ENCODE measurements at regions not wholly inside any gene's neighbourhood (a gene's known extent, or its start where the extent isn't known, plus 50 kb on each side); places are given as distances from the start of the nearest gene placed in this dataset.

DNA sequence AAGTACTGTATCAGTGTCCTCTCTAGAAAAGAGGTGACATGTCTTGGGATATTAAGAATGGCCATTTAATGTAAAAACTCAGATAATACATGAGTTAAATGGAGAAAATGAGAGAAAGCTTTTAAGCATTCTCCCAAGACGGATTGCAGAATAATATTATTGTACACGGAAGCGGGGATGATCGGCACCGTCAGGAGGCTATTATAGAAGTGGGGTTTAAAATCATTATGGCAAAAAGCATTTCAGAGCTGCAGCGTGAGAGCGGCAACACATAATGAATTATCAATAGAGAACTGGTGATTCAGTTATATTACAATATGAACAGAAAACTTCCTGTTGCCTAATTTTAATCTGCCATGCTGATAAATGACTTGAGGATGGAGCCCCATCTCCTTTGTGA is 261.7 kb upstream of the IRX3 start:
- Histone ChIP-seq H3K9me3 (ENCODE audit: control insufficient read depth, insufficient read depth, low read length) (no peaks in the 10 kb centered on the region), H3K27me3 (ENCODE audit: control insufficient read depth, insufficient read depth, low read length) (peaks cover 27% of the 10 kb centered on the region), H3K36me3 (ENCODE audit: control insufficient read depth, insufficient read depth, low read length) (no peaks in the 10 kb centered on the region), H3K4me1 (ENCODE audit: control insufficient read depth, insufficient read depth, low read length) (peaks cover 4% of the 10 kb centered on the region), H3K27ac (ENCODE audit: low read depth, low read length) (no peak overlapping the region), H3K4me3 (ENCODE audit: low read depth, low read length) (no peak overlapping the region)
- DNase-seq (ENCODE audit: low read depth in 4 of 6, low spot score in 6 of 6): peak in 1 of 6 donors; percentile 46
- WGBS (ENCODE audit: insufficient coverage): no CpG with 5 or more reads among the region's 7 CpGs

DNA sequence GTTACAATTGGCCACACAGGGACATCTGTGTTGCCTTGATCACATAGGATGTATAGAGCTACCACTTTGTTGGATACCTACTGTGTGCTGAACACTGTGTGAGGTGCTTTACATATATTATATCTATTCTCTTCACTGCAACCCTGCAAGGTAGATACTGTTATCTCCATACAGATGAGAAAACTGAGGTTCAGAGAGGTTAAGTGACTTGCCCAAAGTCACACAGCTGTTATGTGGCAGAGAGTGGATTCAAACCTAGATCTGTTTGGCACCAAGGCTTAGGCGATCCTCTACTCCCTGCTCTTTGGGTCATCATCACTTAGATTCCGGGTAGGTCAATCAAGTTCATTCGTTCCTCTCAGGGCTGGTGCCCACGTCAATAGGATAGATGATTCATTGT is 260.5 kb upstream of the IRX3 start:
- DNase-seq (ENCODE audit: low read depth in 4 of 6, low spot score in 6 of 6): no peak
- Histone ChIP-seq H3K9me3 (ENCODE audit: control insufficient read depth, insufficient read depth, low read length) (no peaks in the 10 kb centered on the region), H3K27ac (ENCODE audit: low read depth, low read length) (no peak overlapping the region), H3K27me3 (ENCODE audit: control insufficient read depth, insufficient read depth, low read length) (peaks cover 27% of the 10 kb centered on the region), H3K36me3 (ENCODE audit: control insufficient read depth, insufficient read depth, low read length) (no peaks in the 10 kb centered on the region), H3K4me1 (ENCODE audit: control insufficient read depth, insufficient read depth, low read length) (peaks cover 4% of the 10 kb centered on the region), H3K4me3 (ENCODE audit: low read depth, low read length) (no peak overlapping the region)
- 84% methylated on average over 3 of the region's 4 CpGs for WGBS (ENCODE audit: insufficient coverage)

DNA sequence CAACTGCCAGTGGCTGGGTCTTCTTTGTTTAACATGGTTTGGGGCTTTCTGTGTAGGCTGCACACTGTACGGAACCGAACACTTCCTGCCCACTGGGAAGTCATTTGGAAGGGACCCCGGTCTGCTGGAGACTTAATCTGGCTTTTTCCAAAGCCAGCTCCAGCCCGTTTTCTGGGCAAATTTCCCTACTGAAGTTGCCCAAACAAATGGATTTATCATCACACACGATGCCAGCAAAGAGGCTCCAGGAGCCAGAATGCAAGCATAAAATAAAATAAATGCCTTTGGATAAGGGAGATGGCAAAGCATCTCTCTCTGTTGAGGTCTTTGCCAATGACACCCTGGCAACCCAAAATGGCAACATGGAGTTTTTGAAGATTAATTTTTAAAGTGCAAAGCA is 259.9 kb upstream of the IRX3 start:
- Histone ChIP-seq H3K27ac (ENCODE audit: low read depth, low read length) (no peak overlapping the region), H3K4me3 (ENCODE audit: low read depth, low read length) (no peak overlapping the region), H3K4me1 (ENCODE audit: control insufficient read depth, insufficient read depth, low read length) (peaks cover 4% of the 10 kb centered on the region), H3K27me3 (ENCODE audit: control insufficient read depth, insufficient read depth, low read length) (peaks cover 27% of the 10 kb centered on the region), H3K36me3 (ENCODE audit: control insufficient read depth, insufficient read depth, low read length) (no peaks in the 10 kb centered on the region), H3K9me3 (ENCODE audit: control insufficient read depth, insufficient read depth, low read length) (no peaks in the 10 kb centered on the region)
- DNase-seq (ENCODE audit: low read depth in 4 of 6, low spot score in 6 of 6): peak in 3 of 6 donors; percentile 45 to 87 (median 83)
- 41% methylated on average over 4 of the region's 5 CpGs for WGBS (ENCODE audit: insufficient coverage)

DNA sequence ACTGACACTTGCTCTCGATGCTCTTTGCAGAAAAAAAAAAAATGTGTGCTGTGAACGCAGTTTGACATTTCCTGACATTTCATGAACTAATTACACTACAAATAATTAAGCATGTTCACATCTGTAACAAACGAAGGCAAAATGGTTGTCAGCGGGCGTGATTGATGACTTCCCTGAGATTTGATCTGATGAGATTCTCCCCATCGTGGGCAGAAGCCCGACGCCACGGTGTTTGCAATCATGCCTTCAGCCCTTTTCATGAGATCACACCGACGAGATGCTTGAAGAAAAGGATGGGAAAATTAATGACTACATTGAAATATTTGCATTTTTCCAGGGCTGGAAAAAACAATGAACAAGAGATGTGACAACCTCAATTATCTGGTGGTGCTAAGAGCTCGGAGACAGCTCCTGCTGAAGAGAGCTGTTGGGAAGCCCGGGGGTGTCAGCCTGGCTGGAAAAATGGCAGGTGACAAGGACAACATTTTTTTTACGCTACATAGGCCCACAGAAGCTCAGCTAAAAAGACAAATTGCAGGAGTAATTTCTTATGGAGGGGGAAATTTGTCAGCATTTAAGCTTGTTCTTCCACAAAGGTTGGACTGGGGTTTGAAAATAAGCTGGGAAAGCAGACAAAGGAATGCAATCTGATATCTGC is 259.4 kb upstream of the IRX3 start:
- no peak overlapping the region for H3K27ac ChIP-seq (ENCODE audit: low read depth, low read length)
- H3K4me3 ChIP-seq (ENCODE audit: low read depth, low read length): no peak overlapping the region
- no peaks in the 10 kb centered on the region for H3K9me3 ChIP-seq (ENCODE audit: control insufficient read depth, insufficient read depth, low read length)
- no peaks in the 10 kb centered on the region for H3K36me3 ChIP-seq (ENCODE audit: control insufficient read depth, insufficient read depth, low read length)
- H3K27me3 ChIP-seq (ENCODE audit: control insufficient read depth, insufficient read depth, low read length): peaks cover 28% of the 10 kb centered on the region
- peaks cover 4% of the 10 kb centered on the region for H3K4me1 ChIP-seq (ENCODE audit: control insufficient read depth, insufficient read depth, low read length)
- peak in 2 of 6 donors; percentile 16 to 73 for DNase-seq (ENCODE audit: low read depth in 4 of 6, low spot score in 6 of 6)
- WGBS (ENCODE audit: insufficient coverage): 55% methylated on average over 14 of the region's 14 CpGs

DNA sequence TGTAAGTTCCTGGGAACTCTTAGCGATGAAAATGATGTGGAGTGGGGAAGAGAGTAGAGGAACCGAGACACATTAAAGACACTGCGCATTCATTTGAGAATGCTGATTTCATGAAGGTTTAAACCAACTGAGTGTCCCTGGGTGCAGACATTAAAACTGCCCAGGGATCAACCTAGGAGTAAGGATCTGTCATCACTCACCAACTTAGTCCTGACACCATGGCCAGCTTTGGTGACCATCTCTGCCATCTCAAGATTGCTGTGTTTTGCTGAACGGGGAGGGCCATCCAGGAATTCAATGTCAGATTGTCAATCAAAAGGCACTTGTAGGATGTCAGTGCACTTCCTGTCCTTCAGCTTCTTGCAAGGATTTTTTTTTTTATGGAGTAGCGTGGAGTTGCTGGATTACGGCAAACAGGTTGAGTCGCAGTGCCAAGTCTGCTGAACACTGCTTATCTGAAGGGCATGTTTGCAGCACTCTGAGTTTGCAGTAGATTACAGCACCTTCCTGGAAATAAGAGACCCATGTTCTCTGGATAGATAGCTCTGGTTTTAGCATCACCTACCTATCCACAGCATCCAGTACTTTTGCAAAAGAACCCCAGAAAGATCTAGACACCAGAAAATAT is 258.1 kb upstream of the IRX3 start:
- no peak overlapping the region for H3K4me3 ChIP-seq (ENCODE audit: low read depth, low read length)
- DNase-seq (ENCODE audit: low read depth in 4 of 6, low spot score in 6 of 6): no peak
- H3K36me3 ChIP-seq (ENCODE audit: control insufficient read depth, insufficient read depth, low read length): no peaks in the 10 kb centered on the region
- peaks cover 4% of the 10 kb centered on the region for H3K4me1 ChIP-seq (ENCODE audit: control insufficient read depth, insufficient read depth, low read length)
- no peaks in the 10 kb centered on the region for H3K9me3 ChIP-seq (ENCODE audit: control insufficient read depth, insufficient read depth, low read length)
- H3K27me3 ChIP-seq (ENCODE audit: control insufficient read depth, insufficient read depth, low read length): peaks cover 30% of the 10 kb centered on the region
- 97% methylated on average over 3 of the region's 7 CpGs for WGBS (ENCODE audit: insufficient coverage)
- H3K27ac ChIP-seq (ENCODE audit: low read depth, low read length): no peak overlapping the region

DNA sequence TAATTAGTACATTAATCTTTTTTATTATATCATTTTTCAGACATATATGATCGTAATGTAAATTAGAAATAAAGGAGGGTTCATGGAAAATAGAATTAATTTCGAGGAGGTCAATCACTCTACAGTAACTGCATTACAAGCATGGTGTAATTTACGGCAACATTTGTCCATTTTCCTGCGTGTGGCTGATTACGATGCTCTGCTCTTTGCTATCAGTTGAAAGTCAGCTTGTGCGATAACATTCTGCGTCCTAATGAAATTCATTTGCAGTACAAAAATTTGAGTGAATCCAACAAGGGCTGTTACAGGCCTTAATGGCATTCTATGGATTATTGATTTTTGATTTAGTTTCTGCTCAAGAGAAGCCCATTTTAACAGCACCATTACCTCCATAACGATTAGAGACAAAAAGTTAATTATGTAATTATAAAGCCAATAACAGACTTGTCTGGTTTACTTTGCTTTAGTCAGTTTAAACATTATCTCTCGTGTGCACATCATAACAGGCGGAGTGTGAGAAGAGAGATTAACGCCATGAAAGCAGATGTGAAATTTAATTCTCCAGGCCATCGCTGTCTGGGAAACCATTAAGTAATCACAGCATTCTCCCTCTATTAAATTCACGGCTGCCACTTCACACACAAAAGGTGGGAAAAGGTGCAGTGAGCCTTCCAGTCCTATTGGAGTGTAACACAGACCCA is 256.4 kb upstream of the IRX3 start:
- peaks cover 23% of the 10 kb centered on the region for H3K27me3 ChIP-seq (ENCODE audit: control insufficient read depth, insufficient read depth, low read length)
- peaks cover 4% of the 10 kb centered on the region for H3K4me1 ChIP-seq (ENCODE audit: control insufficient read depth, insufficient read depth, low read length)
- WGBS (ENCODE audit: insufficient coverage): 94% methylated on average over 6 of the region's 13 CpGs
- H3K9me3 ChIP-seq (ENCODE audit: control insufficient read depth, insufficient read depth, low read length): no peaks in the 10 kb centered on the region
- H3K27ac ChIP-seq (ENCODE audit: low read depth, low read length): no peak overlapping the region
- no peaks in the 10 kb centered on the region for H3K36me3 ChIP-seq (ENCODE audit: control insufficient read depth, insufficient read depth, low read length)
- no peak overlapping the region for H3K4me3 ChIP-seq (ENCODE audit: low read depth, low read length)
- peak in 2 of 6 donors; percentile 14 to 88 for DNase-seq (ENCODE audit: low read depth in 4 of 6, low spot score in 6 of 6)

DNA sequence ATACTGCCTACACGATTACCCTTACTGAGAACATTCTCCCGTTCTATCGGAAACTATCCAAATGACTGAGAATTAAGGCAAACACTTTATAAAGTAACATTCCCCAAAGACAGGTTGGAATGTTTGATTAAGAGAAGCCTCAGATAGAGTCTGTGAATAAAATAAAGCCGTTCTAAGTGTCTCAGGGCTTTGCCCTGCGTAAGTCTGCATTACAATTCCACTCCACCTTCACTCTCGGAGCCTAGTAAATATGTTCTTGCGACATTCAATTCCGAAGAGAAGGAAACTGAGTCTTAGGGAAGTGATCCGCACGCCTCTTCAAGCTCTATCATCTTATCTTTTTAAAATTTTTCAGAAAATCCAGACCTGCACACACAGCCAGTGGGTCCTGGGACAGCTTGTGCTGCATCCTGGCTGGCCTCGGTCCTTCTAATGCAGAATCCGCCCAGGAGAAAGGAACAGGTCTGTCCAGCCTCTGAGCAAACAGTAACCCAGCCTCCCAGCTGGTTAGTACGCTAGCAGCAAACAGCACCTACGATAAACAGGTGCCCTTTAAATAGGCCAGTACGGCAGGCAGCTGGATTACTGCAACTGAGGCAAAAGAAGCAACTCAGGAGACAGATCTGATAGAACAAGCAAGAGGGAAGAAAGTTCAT is 254.1 kb upstream of the IRX3 start:
- Histone ChIP-seq H3K27ac (ENCODE audit: low read depth, low read length) (no peak overlapping the region), H3K4me1 (ENCODE audit: control insufficient read depth, insufficient read depth, low read length) (no peaks in the 10 kb centered on the region), H3K4me3 (ENCODE audit: low read depth, low read length) (no peak overlapping the region), H3K9me3 (ENCODE audit: control insufficient read depth, insufficient read depth, low read length) (no peaks in the 10 kb centered on the region), H3K36me3 (ENCODE audit: control insufficient read depth, insufficient read depth, low read length) (no peaks in the 10 kb centered on the region), H3K27me3 (ENCODE audit: control insufficient read depth, insufficient read depth, low read length) (peaks cover 3% of the 10 kb centered on the region)
- WGBS (ENCODE audit: insufficient coverage): 95% methylated on average over 9 of the region's 15 CpGs
- DNase-seq (ENCODE audit: low read depth in 4 of 6, low spot score in 6 of 6): no peak

DNA sequence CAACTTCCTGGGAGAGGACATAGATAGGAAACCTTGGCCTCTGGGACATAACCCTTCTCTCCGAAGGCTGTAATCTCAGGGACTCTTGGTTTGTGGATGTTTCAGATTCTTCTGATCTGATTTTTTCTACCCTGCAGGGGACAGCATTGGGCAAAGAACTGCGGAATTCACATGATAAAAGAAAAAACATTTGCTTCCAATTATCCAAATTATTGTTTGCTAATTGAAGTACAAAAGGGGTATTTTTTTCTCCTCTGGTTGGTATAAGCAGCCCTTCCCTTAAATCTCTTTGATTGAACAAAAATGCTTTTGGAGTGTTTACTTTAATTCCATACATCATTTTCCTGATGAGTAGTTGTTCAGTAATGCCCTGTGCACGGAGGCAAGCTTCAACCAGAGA is 251.7 kb upstream of the IRX3 start:
- no peaks in the 10 kb centered on the region for H3K9me3 ChIP-seq (ENCODE audit: control insufficient read depth, insufficient read depth, low read length)
- H3K4me3 ChIP-seq (ENCODE audit: low read depth, low read length): no peak overlapping the region
- no CpG with 5 or more reads among the region's 3 CpGs for WGBS (ENCODE audit: insufficient coverage)
- H3K36me3 ChIP-seq (ENCODE audit: control insufficient read depth, insufficient read depth, low read length): no peaks in the 10 kb centered on the region
- peak in 1 of 6 donors; percentile 27 for DNase-seq (ENCODE audit: low read depth in 4 of 6, low spot score in 6 of 6)
- H3K27me3 ChIP-seq (ENCODE audit: control insufficient read depth, insufficient read depth, low read length): peaks cover 3% of the 10 kb centered on the region
- H3K27ac ChIP-seq (ENCODE audit: low read depth, low read length): no peak overlapping the region
- H3K4me1 ChIP-seq (ENCODE audit: control insufficient read depth, insufficient read depth, low read length): no peaks in the 10 kb centered on the region

DNA sequence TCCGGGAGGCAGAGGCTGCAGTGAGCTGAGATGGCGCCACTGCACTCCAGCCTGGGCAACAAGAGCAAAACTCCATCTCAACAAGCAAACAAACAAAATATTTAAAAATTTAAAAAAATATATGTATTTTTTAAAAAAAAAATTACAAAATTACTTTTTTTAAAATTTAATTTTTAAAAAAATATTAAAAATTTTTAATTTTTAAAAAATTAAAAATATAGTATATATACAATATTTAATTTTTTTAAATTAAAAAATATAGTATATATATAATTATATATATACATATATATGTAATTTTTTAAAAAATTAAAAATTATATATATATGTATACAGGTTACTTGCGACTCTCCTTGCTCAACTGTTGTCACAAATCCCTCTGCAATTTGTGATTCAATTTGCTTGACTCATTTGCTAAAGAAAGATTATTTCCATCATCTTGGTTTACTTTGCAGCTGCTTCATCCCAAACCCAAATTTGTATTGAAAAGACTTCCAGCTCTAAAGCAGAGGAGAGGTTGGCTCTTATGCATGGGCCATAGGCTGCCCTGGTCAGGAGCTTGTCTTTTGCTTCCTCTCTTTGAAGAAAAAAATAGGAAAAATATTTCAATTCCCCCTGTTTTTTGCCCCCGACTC is 247.4 kb upstream of the IRX3 start:
- H3K27me3 ChIP-seq (ENCODE audit: control insufficient read depth, insufficient read depth, low read length): no peaks in the 10 kb centered on the region
- no peaks in the 10 kb centered on the region for H3K36me3 ChIP-seq (ENCODE audit: control insufficient read depth, insufficient read depth, low read length)
- no CpG with 5 or more reads among the region's 4 CpGs for WGBS (ENCODE audit: insufficient coverage)

More for the DNA sequence above, 247.4 kb upstream of the IRX3 start:
- Histone ChIP-seq H3K4me3 (ENCODE audit: low read depth, low read length) (no peak overlapping the region), H3K27ac (ENCODE audit: low read depth, low read length) (no peak overlapping the region), H3K4me1 (ENCODE audit: control insufficient read depth, insufficient read depth, low read length) (no peaks in the 10 kb centered on the region), H3K9me3 (ENCODE audit: control insufficient read depth, insufficient read depth, low read length) (no peaks in the 10 kb centered on the region)
- no peak for DNase-seq (ENCODE audit: low read depth in 4 of 6, low spot score in 6 of 6)

Measured in spinal cord (tissue), 9 donors.